Neuronal stem cell (in vitro differentiated cells): ENCODE measurements at regions not wholly inside any gene's neighbourhood (a gene's known extent, or its start where the extent isn't known, plus 50 kb on each side); places are given as distances from the start of the nearest gene placed in this dataset.
A peak's percentile ranks its signal among the peaks of the same experiment; 100 is the strongest.

Source experiments
- DNase-seq: peaks from one replicate; pipeline ENCODE4 v3.0.0-alpha.2; 2013; ENCODE audit warnings: low spot score
- H2AFZ ChIP-seq: one replicate; pipeline ENCODE4 v1.6.1; 2013; ENCODE audit warnings: mild to moderate bottlenecking, low read length, inconsistent platforms
- H2AK5ac ChIP-seq: 2 replicates; pipeline ENCODE4 v1.6.1; 2013; ENCODE audit warnings: low read depth, mild to moderate bottlenecking, inconsistent platforms, low read length, moderate library complexity, mixed read lengths
- H2BK120ac ChIP-seq: 2 replicates; pipeline ENCODE4 v1.6.1; 2013; ENCODE audit warnings: low read depth, mild to moderate bottlenecking, inconsistent platforms, low read length, moderate library complexity, mixed read lengths
- H2BK12ac ChIP-seq: one replicate; pipeline ENCODE4 v1.6.1; 2013; ENCODE audit warnings: low read length, inconsistent platforms
- H2BK15ac ChIP-seq: 2 replicates; pipeline ENCODE4 v1.6.1; 2013; ENCODE audit warnings: mild to moderate bottlenecking, low read length, inconsistent platforms, mixed read lengths
- H2BK5ac ChIP-seq: one replicate; pipeline ENCODE4 v1.6.1; 2013; ENCODE audit warnings: inconsistent platforms, mild to moderate bottlenecking, low read length, moderate library complexity
- H3K14ac ChIP-seq: one replicate; pipeline ENCODE4 v1.6.1; 2013; ENCODE audit warnings: low read length, inconsistent platforms
- H3K18ac ChIP-seq: 2 replicates; pipeline ENCODE4 v1.6.1; 2013; ENCODE audit warnings: low read length, inconsistent platforms
- H3K23ac ChIP-seq: 2 replicates; pipeline ENCODE4 v1.6.1; 2013; ENCODE audit warnings: low read depth, mild to moderate bottlenecking, mixed read lengths, low read length, inconsistent platforms; ENCODE audit not compliant: poor library complexity
- H3K27ac ChIP-seq: replicated peaks from 3 replicates; pipeline ENCODE4 v1.5.1; 2013; ENCODE audit warnings: low read length, inconsistent platforms
- H3K27me3 ChIP-seq, 3 experiments: 2 replicates each; pipeline ENCODE4 v1.6.1; 2013; ENCODE audit warnings: low read length in 3 of 3, mild to moderate bottlenecking in 2 of 3, inconsistent platforms in 1 of 3, low read depth in 1 of 3, mixed read lengths in 1 of 3, moderate library complexity in 1 of 3; ENCODE audit not compliant: control insufficient read depth in 3 of 3, insufficient read depth in 3 of 3
- H3K36me3 ChIP-seq, 2 donors: replicated peaks in 1 of 2; 2 replicates each; pipeline ENCODE4 v1.6.1; 2013; ENCODE audit warnings: low read length in 2 of 2; ENCODE audit not compliant: control insufficient read depth in 2 of 2, insufficient read depth in 2 of 2
- H3K4ac ChIP-seq: 2 replicates; pipeline ENCODE4 v1.6.1; 2013; ENCODE audit warnings: inconsistent platforms, mild to moderate bottlenecking, low read length, moderate library complexity
- H3K4me1 ChIP-seq, 2 donors: 1 replicate in 1 of 2; 2 replicates in 1 of 2; pipeline ENCODE4 v1.6.1; 2013; ENCODE audit warnings: low read length in 2 of 2, low read depth in 1 of 2; ENCODE audit not compliant: control insufficient read depth in 2 of 2, insufficient read depth in 1 of 2
- H3K4me2 ChIP-seq: one replicate; pipeline ENCODE4 v1.6.1; 2013; ENCODE audit warnings: mild to moderate bottlenecking, low read length, inconsistent platforms; ENCODE audit not compliant: insufficient read depth, poor library complexity, severe bottlenecking
- H3K4me3 ChIP-seq, 2 donors: 2 replicates each; pipeline ENCODE4 v1.5.1; 2013; ENCODE audit warnings: low read length in 2 of 2, mild to moderate bottlenecking in 2 of 2, inconsistent platforms in 1 of 2, moderate library complexity in 1 of 2
- H3K79me1 ChIP-seq: one replicate; pipeline ENCODE4 v1.6.1; 2013; ENCODE audit warnings: low read depth, mild to moderate bottlenecking, inconsistent platforms, low read length, moderate library complexity
- H3K9ac ChIP-seq: one replicate; pipeline ENCODE4 v1.6.1; 2013; ENCODE audit warnings: mild to moderate bottlenecking, low read depth, low read length, inconsistent platforms; ENCODE audit not compliant: poor library complexity
- H3K9me3 ChIP-seq, 2 donors: replicated peaks in 1 of 2; 2 replicates each; pipeline versions ENCODE3 to v1.6.1; 2013; ENCODE audit warnings: low read length in 2 of 2, mild to moderate bottlenecking in 2 of 2, inconsistent platforms in 1 of 2, low read depth in 1 of 2, mixed read lengths in 1 of 2, moderate library complexity in 1 of 2; ENCODE audit not compliant: control insufficient read depth in 2 of 2, insufficient read depth in 1 of 2
- H4K8ac ChIP-seq: one replicate; pipeline ENCODE4 v1.6.1; 2013; ENCODE audit warnings: low read depth, mild to moderate bottlenecking, inconsistent platforms, low read length, moderate library complexity
- H4K91ac ChIP-seq: one replicate; pipeline ENCODE4 v1.6.1; 2013; ENCODE audit warnings: low read length, low read depth, mild to moderate bottlenecking, inconsistent platforms; ENCODE audit not compliant: poor library complexity
- WGBS, 2 donors: extraction: QIAGEN DNeasy Blood & Tissue Kit; methylation state at CpG; one replicate each; pipeline ENCODE4 v1.1.7; 2013; ENCODE audit warnings: missing lambda C conversion rate in 2 of 2, mixed read lengths in 1 of 2; ENCODE audit not compliant: insufficient read length in 2 of 2, insufficient replicate concordance in 1 of 2; ENCODE audit errors: extremely low coverage in 2 of 2; 5-methylcytosine and 5-hydroxymethylcytosine counted together

- Histone ChIP-seq H2AK5ac (no peak overlapping the region), H2BK5ac (no peak overlapping the region), H3K4ac (no peak overlapping the region), H3K27ac (no peak overlapping the region), H4K91ac (no peak overlapping the region), H3K18ac (no peak overlapping the region), H3K4me1 (peaks cover 0 to 6% of the 10 kb centered on the region in 2 donors), H2BK12ac (no peak overlapping the region), H2BK15ac (no peak overlapping the region), H3K23ac (no peak overlapping the region), H3K79me1 (no peaks in the 10 kb centered on the region), H3K14ac (no peak overlapping the region), H2BK120ac (no peak overlapping the region), H3K4me3 (no peak overlapping the region), H3K36me3 (no peaks in the 10 kb centered on the region), H3K9me3 (no peaks in the 10 kb centered on the region), H3K9ac (no peak overlapping the region), H4K8ac (no peak overlapping the region), H2AFZ (no peak overlapping the region), H3K27me3 (no peaks in the 10 kb centered on the region), H3K4me2 (no peak overlapping the region)
- DNase-seq, result no peak
- WGBS, 2 donors, result no CpG with 5 or more reads among the region's 5 CpGs
These were observed 387.0 kb upstream of the PSMD7 start for GRCh38 chr16:73909529-73910035.

- peak overlapping the region; percentile 37 to 61 for H3K4me3 ChIP-seq
- H3K27ac ChIP-seq, result no peak overlapping the region
- no peak overlapping the region for H3K23ac ChIP-seq
- WGBS, 2 donors, result no CpG with 5 or more reads among the region's 7 CpGs
- H3K36me3 ChIP-seq, result no peaks in the 10 kb centered on the region
- H2AFZ ChIP-seq, result peak overlapping the region; percentile 83
- no peak overlapping the region for H3K14ac ChIP-seq
- no peak overlapping the region for H4K91ac ChIP-seq
- no peak overlapping the region for H3K18ac ChIP-seq
- no peaks in the 10 kb centered on the region for H3K9me3 ChIP-seq
- no peaks in the 10 kb centered on the region for H3K27me3 ChIP-seq
- H2BK120ac ChIP-seq, result no peak overlapping the region
- peak overlapping the region; percentile 48 for H3K4me2 ChIP-seq
- H4K8ac ChIP-seq, result no peak overlapping the region
- no peak overlapping the region for H2BK12ac ChIP-seq
- H3K4ac ChIP-seq, result no peak overlapping the region
- H3K9ac ChIP-seq, result no peak overlapping the region
- H3K4me1 ChIP-seq, result peaks cover 3 to 33% of the 10 kb centered on the region in 2 donors
- H2BK5ac ChIP-seq, result no peak overlapping the region
- H3K79me1 ChIP-seq, result no peaks in the 10 kb centered on the region
- H2BK15ac ChIP-seq, result no peak overlapping the region
- peak; percentile 32 for DNase-seq
- no peak overlapping the region for H2AK5ac ChIP-seq
These were observed 405.5 kb upstream of the PSMD7 start for GRCh38 chr16:73891129-73891542.

GRCh38 chr16:73890186-73891128 lies 406.2 kb upstream of the PSMD7 start:
- no peak for DNase-seq
- H3K4me3 ChIP-seq, result peak overlapping the region; percentile 37 to 53
- H3K4me1 ChIP-seq, result peaks cover 3 to 33% of the 10 kb centered on the region in 2 donors
- no peak overlapping the region for H2BK5ac ChIP-seq
- no peaks in the 10 kb centered on the region for H3K9me3 ChIP-seq
- no peak overlapping the region for H2BK12ac ChIP-seq
- H3K27me3 ChIP-seq, result no peaks in the 10 kb centered on the region
- no peak overlapping the region for H3K14ac ChIP-seq
- no peaks in the 10 kb centered on the region for H3K79me1 ChIP-seq
- H2AFZ ChIP-seq, result peak overlapping the region; percentile 83
- no peak overlapping the region for H2BK120ac ChIP-seq
- no peak overlapping the region for H3K18ac ChIP-seq
- H3K36me3 ChIP-seq, result no peaks in the 10 kb centered on the region
- no peak overlapping the region for H3K4ac ChIP-seq
- no peak overlapping the region for H4K91ac ChIP-seq
- no peak overlapping the region for H3K27ac ChIP-seq
- no peak overlapping the region for H4K8ac ChIP-seq
- no peak overlapping the region for H3K9ac ChIP-seq
- H2BK15ac ChIP-seq, result no peak overlapping the region
- peak overlapping the region; percentile 48 for H3K4me2 ChIP-seq
- WGBS, 2 donors, result no CpG with 5 or more reads among the region's 23 CpGs
- no peak overlapping the region for H3K23ac ChIP-seq
- no peak overlapping the region for H2AK5ac ChIP-seq

DNA sequence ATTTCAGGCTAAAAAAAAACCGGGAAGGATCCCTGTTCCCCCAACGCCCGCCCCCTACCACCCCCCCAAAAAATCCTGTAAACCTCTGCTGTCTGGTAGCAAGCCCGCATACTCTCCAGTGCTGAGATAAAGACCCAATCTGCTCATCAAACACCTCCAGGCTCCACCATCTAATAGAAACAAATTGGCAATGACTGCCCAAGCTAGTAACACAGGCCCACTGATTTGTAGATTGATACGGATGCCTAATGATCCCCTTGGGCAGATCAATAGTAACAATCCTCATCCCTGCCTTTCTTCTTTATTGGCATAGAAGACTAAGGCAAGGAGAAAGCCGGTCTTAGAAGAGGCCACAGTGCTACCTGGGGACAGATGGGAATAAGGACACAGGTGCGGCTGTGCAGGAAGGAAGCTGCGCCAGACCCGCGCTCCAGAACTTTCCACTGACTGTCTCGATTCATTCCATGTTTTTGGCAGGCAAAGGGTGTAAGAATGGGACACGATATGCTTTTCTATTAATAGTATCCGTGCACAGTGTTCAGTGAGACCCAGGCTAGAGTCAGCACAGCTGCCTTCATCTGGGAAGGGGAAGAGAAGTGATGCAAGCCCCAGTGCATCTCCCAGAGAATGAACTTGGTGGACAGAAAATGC lies 407.6 kb upstream of the PSMD7 start:
- H3K4me3 ChIP-seq, result no peak overlapping the region
- no peaks in the 10 kb centered on the region for H3K79me1 ChIP-seq
- DNase-seq, result no peak
- no peak overlapping the region for H3K9ac ChIP-seq
- no peak overlapping the region for H2BK120ac ChIP-seq
- H4K91ac ChIP-seq, result no peak overlapping the region
- no peak overlapping the region for H2BK15ac ChIP-seq
- H2BK12ac ChIP-seq, result no peak overlapping the region
- H4K8ac ChIP-seq, result no peak overlapping the region
- H2AFZ ChIP-seq, result no peak overlapping the region
- no peaks in the 10 kb centered on the region for H3K36me3 ChIP-seq
- no CpG with 5 or more reads among the region's 13 CpGs for WGBS, 2 donors
- H2AK5ac ChIP-seq, result no peak overlapping the region
- no peak overlapping the region for H3K27ac ChIP-seq
- no peak overlapping the region for H3K14ac ChIP-seq
- no peaks in the 10 kb centered on the region for H3K27me3 ChIP-seq
- no peak overlapping the region for H3K4ac ChIP-seq
- no peak overlapping the region for H3K18ac ChIP-seq
- H3K4me2 ChIP-seq, result no peak overlapping the region
- H3K23ac ChIP-seq, result no peak overlapping the region
- H2BK5ac ChIP-seq, result no peak overlapping the region
- H3K9me3 ChIP-seq, result no peaks in the 10 kb centered on the region
- peaks cover 3 to 32% of the 10 kb centered on the region in 2 donors for H3K4me1 ChIP-seq
